Lower lobe of right lung (tissue), 2 donors: ENCODE measurements at regions not wholly inside any gene's neighbourhood (a gene's known extent, or its start where the extent isn't known, plus 50 kb on each side); places are given as distances from the start of the nearest gene placed in this dataset.

ENCODE experiments used
- ATAC-seq, 2 donors: fragments of 200-7000 bp; cut with Tn5 transposase; one replicate each; pipeline ENCODE4 v1.9.1; 2020 to 2022; ENCODE audit warnings: mild to moderate bottlenecking in 2 of 2, moderate library complexity in 2 of 2
- DNase-seq: peaks from one replicate; pipeline ENCODE4 v3.0.0-alpha.2; 2020
- H3K27ac ChIP-seq: fragments of 200-600 bp; one replicate; pipeline ENCODE4 v1.8.0; 2022
- H3K27me3 ChIP-seq: fragments of 200-600 bp; one replicate; pipeline ENCODE4 v1.8.0; 2022; ENCODE audit warnings: low read depth
- H3K36me3 ChIP-seq: fragments of 200-600 bp; one replicate; pipeline ENCODE4 v1.8.0; 2022; ENCODE audit warnings: mild to moderate bottlenecking
- H3K4me1 ChIP-seq: fragments of 200-600 bp; one replicate; pipeline ENCODE4 v1.8.0; 2022
- H3K4me3 ChIP-seq: fragments of 200-600 bp; one replicate; pipeline ENCODE4 v1.8.0; 2022; ENCODE audit warnings: mild to moderate bottlenecking
- H3K9me3 ChIP-seq: fragments of 200-600 bp; one replicate; pipeline ENCODE4 v1.8.0; 2022
- intact Hi-C: fragments of 100-400 bp; cut with DNase I; formaldehyde crosslinking; loops from one replicate; pipeline ENCODE4 v1.11.0; 2022
- TF ChIP-seq, protein P1 (sequence below): fragments of 200-600 bp; IDR thresholded peaks from one replicate; pipeline ENCODE4 v1.8.0; 2022; ENCODE audit warnings: antibody characterized with exemption, mild to moderate bottlenecking
- donor health status: DM: no; HTN: yes; CAD: no; lungs with severe emphysema.

DNA sequence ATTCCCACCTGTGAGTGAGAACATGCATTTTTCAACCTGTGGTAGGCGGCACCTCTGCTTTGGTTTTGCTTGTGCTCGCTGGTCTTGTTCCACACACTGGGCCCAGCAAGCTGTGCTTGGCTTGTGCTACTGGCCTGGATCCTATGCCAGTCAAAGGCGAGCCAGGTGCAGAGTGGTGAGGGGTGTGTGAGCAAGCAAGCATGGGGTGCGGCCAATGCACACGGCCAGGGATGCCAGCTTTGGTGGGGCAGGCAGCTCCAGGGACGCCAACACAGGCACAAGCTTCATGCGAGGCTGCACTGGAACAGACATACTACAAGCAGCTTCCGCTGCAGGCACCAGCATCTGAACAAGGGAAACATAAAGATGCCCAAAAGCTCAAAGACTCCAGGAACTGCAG, 654.9 kb upstream of the EYS start:
- Histone ChIP-seq H3K4me1 (no peaks in the 10 kb centered on the region), H3K36me3 (no peaks in the 10 kb centered on the region), H3K27ac (no peak overlapping the region), H3K4me3 (no peak overlapping the region), H3K9me3 (no peaks in the 10 kb centered on the region), H3K27me3 (no peaks in the 10 kb centered on the region)
- DNase-seq (no peak), ATAC-seq (no peak)
- intact Hi-C loops, result no loop called here
- TF ChIP-seq, protein P1, sequence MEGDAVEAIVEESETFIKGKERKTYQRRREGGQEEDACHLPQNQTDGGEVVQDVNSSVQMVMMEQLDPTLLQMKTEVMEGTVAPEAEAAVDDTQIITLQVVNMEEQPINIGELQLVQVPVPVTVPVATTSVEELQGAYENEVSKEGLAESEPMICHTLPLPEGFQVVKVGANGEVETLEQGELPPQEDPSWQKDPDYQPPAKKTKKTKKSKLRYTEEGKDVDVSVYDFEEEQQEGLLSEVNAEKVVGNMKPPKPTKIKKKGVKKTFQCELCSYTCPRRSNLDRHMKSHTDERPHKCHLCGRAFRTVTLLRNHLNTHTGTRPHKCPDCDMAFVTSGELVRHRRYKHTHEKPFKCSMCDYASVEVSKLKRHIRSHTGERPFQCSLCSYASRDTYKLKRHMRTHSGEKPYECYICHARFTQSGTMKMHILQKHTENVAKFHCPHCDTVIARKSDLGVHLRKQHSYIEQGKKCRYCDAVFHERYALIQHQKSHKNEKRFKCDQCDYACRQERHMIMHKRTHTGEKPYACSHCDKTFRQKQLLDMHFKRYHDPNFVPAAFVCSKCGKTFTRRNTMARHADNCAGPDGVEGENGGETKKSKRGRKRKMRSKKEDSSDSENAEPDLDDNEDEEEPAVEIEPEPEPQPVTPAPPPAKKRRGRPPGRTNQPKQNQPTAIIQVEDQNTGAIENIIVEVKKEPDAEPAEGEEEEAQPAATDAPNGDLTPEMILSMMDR, result no peak

DNA sequence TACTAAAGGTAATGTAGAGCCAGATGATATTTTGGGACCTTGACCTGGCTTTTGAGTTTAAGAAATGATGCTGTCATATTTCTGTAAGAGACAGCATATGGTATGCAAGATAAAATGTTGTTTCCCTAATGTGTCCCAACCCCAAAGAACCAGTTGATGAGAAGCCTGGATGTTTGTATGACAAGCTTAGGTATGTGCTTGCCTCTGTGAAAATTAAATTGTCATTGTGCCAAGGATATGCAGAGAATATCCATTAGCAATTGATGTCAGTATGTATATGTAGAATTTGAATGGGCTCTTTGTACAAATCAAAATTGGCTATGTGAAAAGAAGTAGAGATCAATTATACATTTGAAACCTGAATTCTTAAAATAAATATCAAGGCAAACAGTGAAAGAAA, 650.8 kb upstream of the EYS start:
- ATAC-seq, result no peak
- TF ChIP-seq, protein P1, result no peak
- no peaks in the 10 kb centered on the region for H3K27me3 ChIP-seq
- intact Hi-C loops, result no loop called here
- H3K9me3 ChIP-seq, result no peaks in the 10 kb centered on the region
- DNase-seq, result no peak
- H3K36me3 ChIP-seq, result no peaks in the 10 kb centered on the region
- H3K27ac ChIP-seq, result no peak overlapping the region
- no peak overlapping the region for H3K4me3 ChIP-seq
- H3K4me1 ChIP-seq, result no peaks in the 10 kb centered on the region

DNA sequence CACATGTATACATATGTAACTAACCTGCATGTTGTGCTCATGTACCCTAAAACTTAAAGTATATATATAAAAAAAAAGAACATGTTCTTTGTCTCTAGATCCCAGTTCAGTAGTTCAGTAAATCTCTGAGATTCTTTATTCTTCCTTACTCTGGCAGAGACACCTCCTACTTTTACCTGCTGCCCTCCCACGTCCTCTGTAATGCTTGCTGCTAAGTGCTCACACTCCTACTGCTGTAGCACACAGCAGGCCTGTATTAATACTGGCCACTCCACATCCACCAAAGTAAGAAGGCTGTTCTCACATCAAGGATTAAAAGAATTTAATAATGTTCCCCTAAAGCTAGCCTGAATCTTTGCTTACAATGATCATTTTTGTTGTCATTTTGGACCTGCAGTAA, 648.4 kb upstream of the EYS start:
- Histone ChIP-seq H3K4me3 (no peak overlapping the region), H3K4me1 (no peaks in the 10 kb centered on the region), H3K36me3 (no peaks in the 10 kb centered on the region), H3K9me3 (no peaks in the 10 kb centered on the region), H3K27me3 (no peaks in the 10 kb centered on the region), H3K27ac (no peak overlapping the region)
- TF ChIP-seq, protein P1, result no peak
- no peak for DNase-seq
- ATAC-seq, result no peak
- intact Hi-C loops, result no loop called here

DNA sequence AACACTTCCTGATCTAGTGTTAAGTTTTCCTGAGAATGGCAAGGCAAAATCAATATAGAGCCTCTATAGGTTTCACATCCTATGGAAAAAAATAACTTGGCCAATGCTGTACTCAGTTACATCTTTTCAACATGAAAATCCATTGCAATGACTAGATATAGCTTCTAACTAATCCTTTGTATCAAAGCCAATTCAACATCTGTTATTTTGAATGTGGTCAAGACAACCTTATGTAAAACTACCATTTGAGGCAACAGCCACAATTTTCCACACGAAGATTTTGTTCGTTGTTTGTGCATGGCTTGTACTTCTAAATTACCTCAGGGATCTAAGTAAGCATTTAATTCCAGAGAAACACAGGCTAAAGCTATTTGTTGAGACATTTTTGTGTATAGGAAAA, 637.8 kb upstream of the EYS start:
- intact Hi-C loops, result no loop called here
- Histone ChIP-seq H3K36me3 (no peaks in the 10 kb centered on the region), H3K4me3 (no peak overlapping the region), H3K9me3 (no peaks in the 10 kb centered on the region), H3K4me1 (no peaks in the 10 kb centered on the region), H3K27ac (no peak overlapping the region), H3K27me3 (no peaks in the 10 kb centered on the region)
- TF ChIP-seq, protein P1, result no peak
- DNase-seq (no peak), ATAC-seq (no peak)

DNA sequence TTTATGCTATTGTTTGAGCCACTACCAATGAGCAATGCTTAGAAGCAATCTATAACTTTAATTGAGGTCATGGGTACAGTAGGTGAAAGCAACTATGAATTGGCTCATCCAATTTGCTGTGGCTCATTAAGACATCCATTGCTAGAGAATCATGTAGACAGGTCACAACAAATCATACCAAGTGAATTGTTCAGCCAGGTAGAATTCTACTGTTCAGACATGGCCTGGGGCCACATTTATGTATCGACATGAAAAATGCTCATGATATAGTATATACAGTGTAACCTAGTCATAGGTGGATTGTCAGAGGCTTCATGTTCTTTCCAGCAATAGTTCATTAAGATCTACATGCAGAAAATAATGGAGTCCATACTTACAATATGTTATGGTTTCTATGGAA, 633.7 kb upstream of the EYS start:
- no peak for ATAC-seq
- no peak overlapping the region for H3K27ac ChIP-seq
- no peaks in the 10 kb centered on the region for H3K27me3 ChIP-seq
- intact Hi-C loops, result no loop called here
- no peak for DNase-seq
- TF ChIP-seq, protein P1, result no peak
- no peaks in the 10 kb centered on the region for H3K4me1 ChIP-seq
- H3K4me3 ChIP-seq, result no peak overlapping the region
- no peaks in the 10 kb centered on the region for H3K9me3 ChIP-seq
- no peaks in the 10 kb centered on the region for H3K36me3 ChIP-seq

DNA sequence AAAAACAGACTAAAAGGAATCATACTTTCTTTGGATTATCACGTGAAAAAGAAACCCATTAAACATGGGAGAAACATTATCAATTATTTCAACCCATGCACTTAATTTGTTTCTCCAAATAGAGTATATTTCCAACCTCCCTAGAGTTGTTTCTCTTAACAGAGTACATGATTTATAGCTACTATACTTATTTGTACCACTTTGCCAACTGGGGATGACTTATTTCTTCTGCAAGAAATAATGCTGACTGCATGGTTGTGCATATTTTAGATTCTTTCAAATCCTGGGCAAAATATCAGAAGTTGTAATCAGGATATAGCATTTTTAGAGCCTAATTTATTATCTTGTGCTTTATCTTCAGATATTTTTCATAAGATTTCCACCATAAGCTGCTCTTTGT, 629.1 kb upstream of the EYS start:
- Histone ChIP-seq H3K4me3 (no peak overlapping the region), H3K36me3 (no peaks in the 10 kb centered on the region), H3K27me3 (no peaks in the 10 kb centered on the region), H3K9me3 (no peaks in the 10 kb centered on the region), H3K4me1 (no peaks in the 10 kb centered on the region), H3K27ac (no peak overlapping the region)
- intact Hi-C loops, result no loop called here
- no peak for DNase-seq
- TF ChIP-seq, protein P1, result no peak
- ATAC-seq, result no peak
